ENCODE measurements at regions not wholly inside any gene's neighbourhood (a gene's known extent, or its start where the extent isn't known, plus 50 kb on each side); places are given as distances from the start of the nearest gene placed in this dataset.
"Not testable (repeated sequence)": the region's sequence is repeated elsewhere in the genome, so short reads cannot be mapped to it uniquely, and the experiment has no call there.

DNA sequence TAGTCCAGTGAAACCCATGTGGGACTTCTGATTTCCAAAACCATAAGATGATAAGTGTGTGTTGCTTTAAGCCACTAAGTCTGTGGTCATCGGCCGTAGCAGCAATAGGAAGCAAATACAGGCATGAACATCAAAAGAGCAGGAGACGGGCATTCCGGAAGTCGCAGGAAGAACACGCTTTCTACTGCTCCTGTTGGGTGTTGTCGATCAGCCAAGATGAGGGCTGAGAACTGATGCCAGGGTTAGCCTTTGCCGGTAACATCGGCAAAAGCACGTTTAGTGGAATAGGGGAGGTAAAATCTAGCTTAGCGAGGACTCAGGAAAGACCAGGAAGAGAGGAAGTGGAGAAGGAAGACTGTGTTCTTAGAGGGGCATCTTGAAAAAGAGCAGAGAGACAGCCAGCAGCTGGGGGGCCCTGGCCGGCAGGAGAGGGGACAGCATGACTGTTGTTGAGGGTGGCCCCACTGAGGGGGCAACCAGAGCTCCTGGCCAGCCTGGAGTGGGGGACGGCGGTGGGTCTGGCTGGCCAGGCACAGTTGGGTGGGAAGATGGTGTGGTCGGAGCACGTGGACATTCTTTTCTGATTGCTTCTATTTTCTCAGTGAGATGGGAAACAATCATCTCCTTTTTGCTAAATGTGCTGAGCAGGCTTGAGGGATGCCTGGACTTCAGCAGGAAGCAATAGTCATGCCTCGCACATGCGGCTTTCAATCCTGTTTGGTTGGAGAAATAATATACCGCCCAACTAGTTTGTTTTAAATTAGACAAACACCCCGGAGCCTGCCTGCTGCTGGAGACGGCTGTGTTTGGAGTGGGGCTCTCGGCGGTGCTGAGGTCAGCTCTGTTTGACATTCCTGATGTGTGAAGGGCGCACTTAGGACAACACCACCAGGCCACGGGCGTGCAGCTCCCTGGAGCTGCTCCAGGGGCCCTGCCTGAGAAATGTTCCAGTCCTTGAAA, 109.9 kb downstream of the METRNL start:
- DNase-seq = peak; percentile 18 to 62
- Histone ChIP-seq H3K9me3 (no peaks in the 10 kb centered on the region), H3K4me3 (no peak overlapping the region), H3K27me3 (no peaks in the 10 kb centered on the region), H3K4me1 (peaks cover 0 to 36% (median 17%) of the 10 kb centered on the region in 4 donors), H3K27ac (peak overlapping the region in 1 of 2 donors; percentile 58), H3K36me3 (no peaks in the 10 kb centered on the region)
- TF ChIP-seq, protein P1, sequence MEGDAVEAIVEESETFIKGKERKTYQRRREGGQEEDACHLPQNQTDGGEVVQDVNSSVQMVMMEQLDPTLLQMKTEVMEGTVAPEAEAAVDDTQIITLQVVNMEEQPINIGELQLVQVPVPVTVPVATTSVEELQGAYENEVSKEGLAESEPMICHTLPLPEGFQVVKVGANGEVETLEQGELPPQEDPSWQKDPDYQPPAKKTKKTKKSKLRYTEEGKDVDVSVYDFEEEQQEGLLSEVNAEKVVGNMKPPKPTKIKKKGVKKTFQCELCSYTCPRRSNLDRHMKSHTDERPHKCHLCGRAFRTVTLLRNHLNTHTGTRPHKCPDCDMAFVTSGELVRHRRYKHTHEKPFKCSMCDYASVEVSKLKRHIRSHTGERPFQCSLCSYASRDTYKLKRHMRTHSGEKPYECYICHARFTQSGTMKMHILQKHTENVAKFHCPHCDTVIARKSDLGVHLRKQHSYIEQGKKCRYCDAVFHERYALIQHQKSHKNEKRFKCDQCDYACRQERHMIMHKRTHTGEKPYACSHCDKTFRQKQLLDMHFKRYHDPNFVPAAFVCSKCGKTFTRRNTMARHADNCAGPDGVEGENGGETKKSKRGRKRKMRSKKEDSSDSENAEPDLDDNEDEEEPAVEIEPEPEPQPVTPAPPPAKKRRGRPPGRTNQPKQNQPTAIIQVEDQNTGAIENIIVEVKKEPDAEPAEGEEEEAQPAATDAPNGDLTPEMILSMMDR (IDR thresholded peaks at IDR 0.05) = no peak
- intact Hi-C loops (cut with DNase I; ENCODE audit: low total_unique reads) = no loop called here

DNA sequence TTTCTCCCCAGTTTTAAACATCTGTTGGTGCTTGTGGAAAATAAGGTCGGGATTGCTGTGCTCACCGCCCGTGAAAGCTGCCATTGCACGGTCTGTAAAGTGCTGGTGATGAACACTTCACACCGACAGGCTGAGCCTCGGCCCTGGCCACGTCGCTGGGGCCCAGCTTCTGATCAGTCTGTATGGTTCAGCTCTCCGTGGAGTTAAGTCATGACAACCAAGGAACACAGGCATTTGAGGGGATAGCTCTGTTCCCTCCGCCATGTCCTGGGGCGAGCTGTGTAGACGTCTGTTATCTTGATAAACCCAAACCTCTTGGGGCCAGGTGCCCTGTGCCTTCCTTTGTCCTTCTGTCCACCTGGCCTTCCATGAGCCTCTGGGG, 110.6 kb downstream of the METRNL start:
- Histone ChIP-seq H3K4me3 (no peak overlapping the region), H3K4me1 (peaks cover 0 to 43% (median 23%) of the 10 kb centered on the region in 4 donors), H3K9me3 (no peaks in the 10 kb centered on the region), H3K36me3 (no peaks in the 10 kb centered on the region), H3K27ac (peak overlapping the region in 1 of 2 donors; percentile 58), H3K27me3 (no peaks in the 10 kb centered on the region)
- intact Hi-C loops (cut with DNase I; ENCODE audit: low total_unique reads) = no loop called here
- peak in 1 of 2 donors; percentile 69 for DNase-seq
- TF ChIP-seq, protein P1 (IDR thresholded peaks at IDR 0.05) = no peak

DNA sequence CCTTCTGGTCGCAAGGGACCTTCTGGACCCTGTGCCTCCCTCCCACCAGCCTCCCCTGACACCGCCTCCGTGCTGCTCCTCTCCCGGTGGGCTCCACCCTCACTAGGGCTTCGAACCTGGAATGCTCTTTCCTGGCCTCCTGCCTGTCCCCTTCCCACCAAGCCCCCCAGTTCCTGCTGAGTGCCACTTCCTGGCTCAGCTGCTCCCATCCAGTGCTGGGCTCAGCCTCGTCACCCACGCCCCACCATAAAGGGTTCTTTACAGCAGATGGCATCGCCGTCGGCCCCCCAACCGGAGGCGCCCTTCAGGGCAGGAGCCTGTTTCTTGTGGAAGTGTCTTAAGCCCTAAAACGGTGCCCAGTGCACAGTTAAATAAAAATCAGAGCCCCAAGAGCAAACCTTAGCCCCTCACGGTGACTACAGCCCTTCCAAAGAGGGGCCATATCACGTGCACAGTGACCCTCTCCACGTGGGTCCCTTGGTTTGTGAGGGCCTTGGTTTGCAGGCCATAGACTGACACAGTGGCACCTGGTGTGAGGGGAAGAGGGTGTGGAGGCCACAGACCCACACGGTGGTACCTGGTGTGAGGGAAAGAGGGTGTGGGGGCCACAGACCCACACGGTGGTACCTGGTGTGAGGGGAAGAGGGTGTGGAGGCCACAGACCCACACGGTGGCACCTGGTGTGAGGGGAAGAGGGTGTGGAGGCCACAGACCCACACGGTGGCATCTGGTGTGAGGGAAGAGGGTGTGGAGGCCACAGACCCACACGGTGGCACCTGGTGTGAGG, 111.4 kb downstream of the METRNL start:
- H3K27me3 ChIP-seq = no peaks in the 10 kb centered on the region
- peaks cover 8 to 51% (median 31%) of the 10 kb centered on the region in 4 donors for H3K4me1 ChIP-seq
- TF ChIP-seq, protein P1 (IDR thresholded peaks at IDR 0.05) = no peak
- no peak overlapping the region for H3K4me3 ChIP-seq
- DNase-seq = peak; percentile 19 to 62
- intact Hi-C loops (cut with DNase I; ENCODE audit: low total_unique reads) = no loop called here
- H3K27ac ChIP-seq = peak overlapping the region in 1 of 2 donors; percentile 58
- H3K36me3 ChIP-seq = no peaks in the 10 kb centered on the region
- H3K9me3 ChIP-seq = no peaks in the 10 kb centered on the region

DNA sequence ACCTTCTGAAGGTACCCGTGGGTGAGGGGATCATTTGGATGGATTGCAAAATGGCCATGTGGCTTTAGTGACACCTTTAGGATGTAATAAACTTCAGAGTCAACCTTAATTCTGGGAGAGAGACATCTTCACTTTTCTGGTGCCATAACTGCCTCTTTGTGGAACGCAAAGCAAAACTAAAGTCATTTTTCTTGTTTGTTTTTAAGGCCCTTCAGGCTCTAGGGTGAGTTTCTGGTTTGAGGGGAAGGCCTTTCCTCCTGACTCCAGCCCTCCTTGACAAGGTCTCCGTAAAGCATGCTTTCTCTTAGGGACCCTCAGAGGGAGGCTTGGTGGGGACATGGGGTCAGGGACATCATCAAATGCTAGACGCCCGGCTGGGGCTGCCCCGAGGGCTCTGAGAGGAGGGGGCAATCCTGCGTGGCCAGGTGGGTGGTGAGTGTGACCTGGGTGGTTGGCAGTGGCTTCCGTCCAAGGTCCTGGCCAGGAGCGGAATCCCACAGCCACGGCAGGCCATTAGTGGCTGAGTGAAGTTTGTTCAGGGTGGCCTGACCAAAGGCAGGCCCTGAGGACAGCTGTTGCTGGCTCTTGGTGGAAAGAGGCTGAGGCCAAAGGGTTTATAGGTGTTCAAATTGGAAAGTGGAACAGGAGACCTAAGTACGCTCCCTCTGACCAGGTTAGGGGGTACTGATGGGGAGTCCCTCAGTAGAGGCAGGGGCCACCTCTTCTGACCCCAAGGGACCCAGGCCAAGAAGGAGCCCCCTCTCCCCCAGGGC, 112.2 kb downstream of the METRNL start:
- no peak overlapping the region for H3K4me3 ChIP-seq
- intact Hi-C loops (cut with DNase I; ENCODE audit: low total_unique reads) = no loop called here
- H3K27ac ChIP-seq = peak overlapping the region; percentile 49 to 58
- TF ChIP-seq, protein P1 (IDR thresholded peaks at IDR 0.05) = no peak
- H3K9me3 ChIP-seq = no peaks in the 10 kb centered on the region
- H3K36me3 ChIP-seq = no peaks in the 10 kb centered on the region
- H3K27me3 ChIP-seq = no peaks in the 10 kb centered on the region
- peak; percentile 20 to 64 for DNase-seq
- H3K4me1 ChIP-seq = peaks cover 9 to 58% (median 38%) of the 10 kb centered on the region in 4 donors

DNA sequence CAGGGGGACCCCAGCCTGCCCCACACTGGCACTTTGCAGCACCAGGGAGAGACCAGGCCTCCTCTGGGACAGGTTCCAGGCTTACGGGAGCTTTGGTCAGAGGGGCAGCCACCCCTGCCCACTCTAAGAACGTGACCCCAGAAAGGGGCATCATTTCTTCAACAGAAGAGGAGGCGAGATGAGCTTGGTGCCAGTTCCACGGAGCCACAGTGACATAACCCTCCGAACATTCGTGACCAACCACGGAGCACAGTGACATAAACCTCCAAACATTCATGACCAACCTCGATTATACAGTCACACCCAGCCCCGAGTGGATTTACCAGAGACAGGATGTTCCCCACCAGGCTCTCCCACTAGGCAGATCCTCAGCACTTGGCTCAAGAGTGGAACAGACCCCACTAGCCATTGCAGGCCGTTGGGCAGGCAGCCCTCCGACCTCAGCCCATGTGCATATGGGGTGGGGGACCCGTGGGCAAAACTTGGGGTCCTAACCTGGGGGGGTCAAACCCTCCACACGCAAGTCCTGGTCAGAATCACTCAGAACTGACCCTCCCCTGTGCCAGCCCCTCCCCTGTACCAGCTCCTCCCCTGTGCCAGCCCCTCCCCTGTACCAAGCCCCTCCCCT, 112.9 kb downstream of the METRNL start:
- Histone ChIP-seq H3K27me3 (no peaks in the 10 kb centered on the region), H3K27ac (peak overlapping the region; percentile 49 to 58), H3K4me3 (no peak overlapping the region), H3K36me3 (no peaks in the 10 kb centered on the region), H3K4me1 (peaks cover 9 to 65% (median 45%) of the 10 kb centered on the region in 4 donors), H3K9me3 (no peaks in the 10 kb centered on the region)
- peak; percentile 78 to 81 for DNase-seq
- intact Hi-C loops (cut with DNase I; ENCODE audit: low total_unique reads) = no loop called here
- TF ChIP-seq, protein P1 (IDR thresholded peaks at IDR 0.05) = no peak

DNA sequence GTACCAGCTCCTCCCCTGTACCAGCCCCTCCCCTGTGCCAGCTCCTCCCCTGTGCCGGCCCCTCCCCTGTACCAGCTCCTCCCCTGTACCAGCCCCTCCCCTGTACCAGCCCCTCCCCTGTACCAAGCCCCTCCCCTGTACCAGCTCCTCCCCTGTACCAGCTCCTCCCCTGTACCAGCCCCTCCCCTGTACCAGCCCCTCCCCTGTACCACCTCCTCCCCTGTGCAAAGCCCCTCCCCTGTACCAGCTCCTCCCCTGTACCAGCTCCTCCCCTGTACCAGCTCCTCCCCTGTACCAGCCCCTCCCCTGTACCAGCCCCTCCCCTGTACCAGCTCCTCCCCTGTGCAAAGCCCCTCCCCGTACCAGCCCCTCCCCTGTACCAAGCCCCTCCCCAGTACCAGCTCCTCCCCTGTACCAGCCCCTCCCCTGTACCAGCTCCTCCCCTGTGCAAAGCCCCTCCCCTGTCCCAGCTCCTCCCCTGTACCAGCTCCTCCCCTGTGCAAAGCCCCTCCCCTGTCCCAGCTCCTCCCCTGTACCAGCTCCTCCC, 113.5 kb downstream of the METRNL start:
- intact Hi-C loops (cut with DNase I; ENCODE audit: low total_unique reads) = not testable (repeated sequence)

More for the DNA sequence above, 113.5 kb downstream of the METRNL start:
- peaks cover 9 to 66% (median 45%) of the 10 kb centered on the region in 4 donors for H3K4me1 ChIP-seq
- not testable (repeated sequence) for H3K27ac ChIP-seq, H3K4me3 ChIP-seq, H3K27me3 ChIP-seq, H3K9me3 ChIP-seq, H3K36me3 ChIP-seq
- peak; percentile 22 to 76 for DNase-seq
